HepG2 (cell line): ENCODE measurements at regions not wholly inside any gene's neighbourhood (a gene's known extent, or its start where the extent isn't known, plus 50 kb on each side); places are given as distances from the start of the nearest gene placed in this dataset.

Experiments used
- ATAC-seq: fragments of 200-7000 bp; cut with Tn5 transposase; 3 replicates; pipeline ENCODE4 v1.9.1; 2020; ENCODE audit warnings: mild to moderate bottlenecking, moderate library complexity
- BruUV-seq: library from RNA; stranded (reverse); fragments of 400-500 nt; replicated peaks from 2 replicates; lab custom pipeline; 2021; lab: Mats Ljungman, UMichigan
- CTCF ChIA-PET: fragments of 300-600 bp; formaldehyde crosslinking; extraction: SDS; loops from one replicate; lab custom pipeline; 2021; ENCODE audit warnings: low total read pairs, inconsistent platforms, low intra/inter-chr PET ratio; lab: Yijun Ruan, JAX
- POLR2A ChIA-PET: fragments of 350-600 bp; sonication (Branson Sonifier 250); formaldehyde crosslinking; loops from one replicate; lab custom pipeline; 2020; ENCODE audit warnings: antibody characterized with exemption, inconsistent platforms; lab: Yijun Ruan, JAX
- DNase-seq: peaks from one replicate; pipeline ENCODE4 v3.0.0-alpha.2; 2015; ENCODE audit warnings: low spot score
- FAIRE-seq: peaks from 3 replicates; lab custom pipeline; 2011; peaks lifted over from hg19 to GRCh38; lab: Jason Lieb, UNC
- H2AFZ ChIP-seq: one replicate; pipeline ENCODE4 v1.6.1; 2011; ENCODE audit warnings: low read length, inconsistent platforms
- H3K27ac ChIP-seq: fragments of 300-600 bp; 3 replicates; pipeline ENCODE4 v1.8.0; 2011; ENCODE audit warnings: mixed run types, mild to moderate bottlenecking, mixed read lengths, low read length, inconsistent platforms; ENCODE audit not compliant: insufficient read depth; ENCODE audit errors: extremely low read length
- H3K27me3 ChIP-seq, 2 experiments: fragments of 200-600 bp in 1 of 2; 2 replicates in 1 of 2; 3 replicates in 1 of 2; pipeline versions ENCODE4 v1.6.0 to v1.8.0; 2011; ENCODE audit warnings: low read length in 2 of 2, mild to moderate bottlenecking in 2 of 2, moderate library complexity in 2 of 2, inconsistent platforms in 1 of 2; ENCODE audit not compliant: insufficient read depth in 2 of 2, control insufficient read depth in 1 of 2
- H3K36me3 ChIP-seq, 2 experiments: fragments of 200-600 bp in 1 of 2; replicated peaks in 1 of 2; 2 replicates in 1 of 2; 3 replicates in 1 of 2; pipeline versions ENCODE4 v1.5.1 to v1.8.0; 2011; ENCODE audit warnings: low read length in 2 of 2, inconsistent platforms in 1 of 2; ENCODE audit not compliant: insufficient read depth in 2 of 2, control insufficient read depth in 1 of 2
- H3K4me1 ChIP-seq: 2 replicates; pipeline ENCODE4 v1.5.1; 2012; ENCODE audit warnings: low read length, inconsistent platforms; ENCODE audit not compliant: insufficient read depth
- H3K4me2 ChIP-seq: 2 replicates; pipeline ENCODE4 v1.6.0; 2011; ENCODE audit warnings: low read depth, low read length, inconsistent platforms
- H3K4me3 ChIP-seq, 3 experiments: fragments of 200-600 bp in 1 of 3; sonication (generic), shearing (Covaris generic) in 1 of 3; replicated peaks in 1 of 3; 2 replicates each; pipeline ENCODE4 v1.5.1; 2011 to 2016; ENCODE audit warnings: low read length in 3 of 3, inconsistent platforms in 2 of 3, low read depth in 2 of 3, mild to moderate bottlenecking in 2 of 3, control low read depth in 1 of 3, mixed read lengths in 1 of 3; ENCODE audit not compliant: insufficient read depth in 1 of 3
- H3K79me2 ChIP-seq: one replicate; pipeline ENCODE4 v1.6.1; 2011; ENCODE audit warnings: low read length, inconsistent platforms; ENCODE audit not compliant: insufficient read depth
- H3K9ac ChIP-seq: 2 replicates; pipeline ENCODE4 v1.6.0; 2011; ENCODE audit warnings: mild to moderate bottlenecking, low read depth, low read length, inconsistent platforms; ENCODE audit not compliant: insufficient read depth
- H3K9me3 ChIP-seq: 2 replicates; pipeline ENCODE4 v1.5.1; 2012; ENCODE audit warnings: mild to moderate bottlenecking, low read length
- H4K20me1 ChIP-seq: 2 replicates; pipeline ENCODE4 v1.6.0; 2011; ENCODE audit warnings: inconsistent platforms, mild to moderate bottlenecking, low read length, moderate library complexity; ENCODE audit not compliant: insufficient read depth
- ATF1 ChIP-seq: IDR thresholded peaks from 2 replicates; pipeline ENCODE4 v1.6.1; 2016; ENCODE audit warnings: mild to moderate bottlenecking, control low read depth
- CEBPG ChIP-seq: IDR thresholded peaks from 2 replicates; pipeline ENCODE4 v1.6.1; 2016
- SNAI1 ChIP-seq: sonication (generic); formaldehyde crosslinking; IDR thresholded peaks from 2 replicates; pipeline ENCODE4 v1.5.0; 2020; ENCODE audit warnings: mild to moderate bottlenecking, missing genetic modification reagents, borderline replicate concordance
- TCF7L2 ChIP-seq: IDR thresholded peaks from 2 replicates; pipeline ENCODE4 v1.6.1; 2011; ENCODE audit warnings: mild to moderate bottlenecking, low read depth, low read length, moderate library complexity
- ZBTB43 ChIP-seq: sonication (generic); formaldehyde crosslinking; conservative IDR thresholded peaks from 2 replicates; pipeline ENCODE4 v1.4.0; 2020; ENCODE audit warnings: missing genetic modification reagents
- ZNF678 ChIP-seq: sonication (generic); formaldehyde crosslinking; IDR thresholded peaks from 2 replicates; pipeline ENCODE4 v1.4.0; 2020; ENCODE audit warnings: mild to moderate bottlenecking, missing genetic modification reagents
- ZNF747 ChIP-seq: sonication (generic); formaldehyde crosslinking; IDR thresholded peaks from 2 replicates; pipeline ENCODE4 v1.8.1; 2023; ENCODE audit warnings: missing genetic modification reagents, mild to moderate bottlenecking, borderline replicate concordance
- WGBS: methylation state at CpG from one replicate; pipeline ENCODE4 v1.1.6; 2017; ENCODE audit warnings: low lambda C conversion rate; 5-methylcytosine and 5-hydroxymethylcytosine counted together
- in situ Hi-C: cut with HindIII; loops from 2 replicates; pipeline ENCODE4 v1.10.0; 2017; ENCODE audit warnings: low pct_unique_long_range_greater_than_20kb; ENCODE audit not compliant: extremely low pct_ligation_motif_present
- intact Hi-C: fragments of 100-400 bp; cut with micrococcal nuclease; formaldehyde crosslinking; loops from one replicate; pipeline ENCODE4 v1.10.0; 2022; ENCODE audit not compliant: unreplicated experiment
- TF ChIP-seq, protein P1 (sequence below): sonication (generic); formaldehyde crosslinking; IDR thresholded peaks from 2 replicates; pipeline ENCODE4 v1.8.0; 2022; ENCODE audit warnings: mild to moderate bottlenecking, missing genetic modification reagents, borderline replicate concordance

GRCh38 chr7:32803406-32804141 lies 88.0 kb downstream of the KBTBD2 start:
- no peak overlapping the region for H3K27ac ChIP-seq
- no peaks in the 10 kb centered on the region for H3K4me1 ChIP-seq
- H3K9me3 ChIP-seq, result peaks cover 20% of the 10 kb centered on the region
- in situ Hi-C loops (no loop called here), intact Hi-C loops (no loop called here)
- 100% methylated on average over 1 of the region's 1 CpG for WGBS
- no peak for ATAC-seq
- no peak overlapping the region for H2AFZ ChIP-seq
- H3K79me2 ChIP-seq, result no peaks in the 10 kb centered on the region
- H3K36me3 ChIP-seq, result no peaks in the 10 kb centered on the region
- TF ChIP-seq, protein P1, sequence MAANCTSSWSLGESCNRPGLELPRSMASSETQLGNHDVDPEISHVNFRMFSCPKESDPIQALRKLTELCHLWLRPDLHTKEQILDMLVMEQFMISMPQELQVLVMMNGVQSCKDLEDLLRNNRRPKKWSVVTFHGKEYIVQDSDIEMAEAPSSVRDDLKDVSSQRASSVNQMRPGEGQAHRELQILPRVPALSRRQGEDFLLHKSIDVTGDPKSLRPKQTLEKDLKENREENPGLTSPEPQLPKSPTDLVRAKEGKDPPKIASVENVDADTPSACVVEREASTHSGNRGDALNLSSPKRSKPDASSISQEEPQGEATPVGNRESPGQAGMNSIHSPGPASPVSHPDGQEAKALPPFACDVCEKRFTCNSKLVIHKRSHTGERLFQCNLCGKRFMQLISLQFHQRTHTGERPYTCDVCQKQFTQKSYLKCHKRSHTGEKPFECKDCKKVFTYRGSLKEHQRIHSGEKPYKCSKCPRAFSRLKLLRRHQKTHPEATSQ, result peak; percentile 27; the same call in 1 of the 2 replicates
- TF ChIP-seq ZNF678 (CRISPR knock-in tag), result no peak
- FAIRE-seq, result no peak
- CTCF ChIA-PET, result no interaction called here
- H3K9ac ChIP-seq, result no peak overlapping the region
- no peaks in the 10 kb centered on the region for H4K20me1 ChIP-seq
- no TSS peak for BruUV-seq
- H3K27me3 ChIP-seq, result no peaks in the 10 kb centered on the region
- no peak overlapping the region for H3K4me3 ChIP-seq
- POLR2A ChIA-PET, result no interaction called here
- H3K4me2 ChIP-seq, result no peak overlapping the region
- no peak for DNase-seq

DNA sequence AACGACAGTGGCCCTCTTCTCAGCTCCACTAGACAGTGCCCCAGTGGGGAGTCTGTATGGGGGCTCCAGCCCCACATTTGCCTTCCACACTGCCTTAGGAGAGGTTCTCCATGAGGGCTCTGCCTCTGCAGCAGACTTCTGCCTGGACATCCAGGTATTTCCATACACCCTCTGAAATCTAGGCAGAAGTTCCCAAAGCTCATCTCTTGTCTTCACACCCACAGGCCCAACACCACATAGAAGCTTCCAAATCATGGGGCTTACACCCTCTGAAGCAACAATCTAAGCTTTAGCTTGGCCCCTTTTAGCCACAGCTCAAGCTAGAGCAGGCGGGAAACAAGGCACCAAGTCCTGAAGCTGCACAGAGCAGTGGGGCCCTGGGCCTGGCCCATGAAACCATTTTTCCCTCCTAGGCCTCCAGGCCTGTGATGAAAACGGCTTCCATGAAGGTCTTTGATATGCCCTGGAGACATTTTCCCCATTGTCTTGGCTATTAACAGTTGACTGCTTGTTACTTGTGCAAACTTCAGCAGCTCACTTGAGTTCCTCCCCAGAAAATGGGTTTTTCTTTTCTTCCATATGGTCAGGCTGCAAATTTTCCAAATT lies 89.2 kb downstream of the KBTBD2 start:
- H2AFZ ChIP-seq, result no peak overlapping the region
- H4K20me1 ChIP-seq, result no peaks in the 10 kb centered on the region
- CTCF ChIA-PET, result no interaction called here
- no peak overlapping the region for H3K4me2 ChIP-seq
- intact Hi-C loops, result no loop called here
- in situ Hi-C loops, result no loop called here
- H3K9ac ChIP-seq, result no peak overlapping the region
- ATAC-seq, result no peak
- peaks cover 20% of the 10 kb centered on the region for H3K9me3 ChIP-seq
- no TSS peak for BruUV-seq
- H3K27ac ChIP-seq, result no peak overlapping the region
- POLR2A ChIA-PET, result no interaction called here
- H3K36me3 ChIP-seq, result no peaks in the 10 kb centered on the region
- no peaks in the 10 kb centered on the region for H3K79me2 ChIP-seq
- H3K27me3 ChIP-seq, result no peaks in the 10 kb centered on the region
- DNase-seq, result no peak
- H3K4me1 ChIP-seq, result no peaks in the 10 kb centered on the region
- WGBS, result 76% methylated on average over 3 of the region's 3 CpGs
- no peak overlapping the region for H3K4me3 ChIP-seq
- FAIRE-seq, result no peak
- TF ChIP-seq ZBTB43 (no peak), SNAI1 (no peak), ATF1 (no peak), CEBPG (CRISPR knock-in tag) (no peak), TCF7L2 (no peak), ZNF747 (CRISPR knock-in tag) (no peak)
